GM19395 (cell line): ENCODE measurements at regions not wholly inside any gene's neighbourhood (a gene's known extent, or its start where the extent isn't known, plus 50 kb on each side); places are given as distances from the start of the nearest gene placed in this dataset.
"Not testable (repeated sequence)": the region's sequence is repeated elsewhere in the genome, so short reads cannot be mapped to it uniquely, and the experiment has no call there.

Experiments
- ATAC-seq: cut with Tn5 transposase; IDR thresholded peaks from one replicate; pipeline ENCODE4 v1.9.1; 2021; ENCODE audit warnings: mild to moderate bottlenecking, moderate library complexity; ENCODE audit not compliant: unreplicated experiment

GRCh38 chr3:106908181-106908938 is 468.9 kb upstream of the CCDC54 start:
- ATAC-seq: no peak

DNA sequence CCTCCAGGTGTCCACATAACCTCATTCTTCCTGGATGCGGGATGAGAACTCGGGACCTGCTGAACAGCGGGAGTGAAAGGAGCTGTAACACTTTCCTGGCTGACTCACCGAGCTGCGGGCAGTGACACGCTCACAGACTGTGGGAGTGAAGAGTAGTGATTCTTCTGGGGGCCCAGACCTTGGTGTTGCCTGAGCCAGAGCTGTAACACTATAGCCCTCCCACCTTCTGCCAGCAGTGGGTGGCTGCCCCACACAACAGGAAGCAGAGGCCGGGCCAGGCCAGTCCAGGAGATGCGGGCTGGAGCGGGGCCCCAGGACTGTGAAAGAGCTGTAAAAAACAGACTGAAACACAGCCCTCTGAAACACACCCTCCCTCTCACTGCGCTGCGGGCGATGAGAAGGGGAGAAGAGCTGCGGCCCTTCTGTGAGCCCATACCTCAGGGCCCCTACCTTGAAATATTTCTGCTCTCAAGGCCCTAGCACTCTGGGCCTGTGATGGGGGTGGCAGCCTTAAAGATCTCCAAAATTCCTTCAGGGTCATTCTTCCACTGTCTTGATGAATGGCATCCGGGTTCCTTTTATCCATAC is 464.0 kb upstream of the CCDC54 start:
- ATAC-seq: no peak

GRCh38 chr3:106913966-106914365 is 463.3 kb upstream of the CCDC54 start:
- no peak for ATAC-seq

DNA sequence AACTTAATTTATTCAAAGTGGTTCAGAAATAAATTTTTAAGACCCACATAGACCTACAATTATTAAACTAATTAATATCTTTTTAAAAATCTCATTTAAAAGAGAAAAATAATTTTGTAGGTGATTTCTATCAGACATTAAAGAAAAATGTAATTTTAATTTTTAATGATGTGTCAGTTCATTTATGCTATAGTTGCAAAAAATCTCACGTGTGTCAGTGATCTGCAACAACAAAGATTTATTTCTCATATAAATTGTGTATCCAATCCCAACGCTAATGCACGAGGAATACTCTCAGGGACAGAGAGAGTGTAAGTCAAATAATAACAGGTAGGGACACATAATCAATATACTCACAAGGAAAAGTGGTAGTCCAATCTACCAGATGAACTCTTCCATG is 456.6 kb upstream of the CCDC54 start:
- no peak for ATAC-seq

DNA sequence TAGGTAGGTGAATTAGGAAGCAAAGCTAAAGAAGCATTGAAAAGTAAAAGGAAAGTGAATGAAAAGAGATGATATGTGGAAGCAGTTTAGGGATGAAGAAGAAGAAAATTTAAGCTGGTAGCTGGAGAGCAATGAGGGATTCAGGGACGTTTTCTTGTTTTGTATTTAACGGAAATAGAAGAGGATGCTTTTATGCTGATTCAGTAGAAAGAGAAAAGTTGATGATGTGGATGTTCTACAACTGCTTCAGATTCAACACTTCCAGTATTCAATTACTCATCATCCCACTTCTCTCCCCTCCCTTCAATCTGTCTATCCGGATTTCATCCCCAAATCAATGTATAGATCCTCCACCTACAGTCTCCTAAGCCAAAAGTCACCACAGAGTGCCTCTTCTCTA is 448.2 kb upstream of the CCDC54 start:
- no peak for ATAC-seq

DNA sequence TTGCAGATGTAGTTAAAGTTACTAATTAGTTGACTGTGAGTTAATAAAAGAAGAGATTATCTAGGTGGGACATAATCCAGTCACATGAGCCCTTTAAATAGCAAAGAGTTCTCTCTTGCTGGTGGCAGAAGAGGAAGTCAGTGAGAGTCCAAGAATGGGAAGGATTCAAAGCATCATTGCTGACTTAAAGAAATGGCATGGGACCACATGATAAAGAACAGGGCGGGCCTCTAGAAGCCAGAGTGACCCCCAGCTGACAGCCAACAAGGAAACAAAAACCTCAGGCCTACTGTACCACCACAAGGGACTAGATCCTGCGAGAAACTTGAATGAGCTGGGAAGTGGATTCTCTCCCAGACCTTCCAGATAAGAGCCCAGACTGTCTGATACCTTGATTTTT is 447.2 kb upstream of the CCDC54 start:
- ATAC-seq: no peak

DNA sequence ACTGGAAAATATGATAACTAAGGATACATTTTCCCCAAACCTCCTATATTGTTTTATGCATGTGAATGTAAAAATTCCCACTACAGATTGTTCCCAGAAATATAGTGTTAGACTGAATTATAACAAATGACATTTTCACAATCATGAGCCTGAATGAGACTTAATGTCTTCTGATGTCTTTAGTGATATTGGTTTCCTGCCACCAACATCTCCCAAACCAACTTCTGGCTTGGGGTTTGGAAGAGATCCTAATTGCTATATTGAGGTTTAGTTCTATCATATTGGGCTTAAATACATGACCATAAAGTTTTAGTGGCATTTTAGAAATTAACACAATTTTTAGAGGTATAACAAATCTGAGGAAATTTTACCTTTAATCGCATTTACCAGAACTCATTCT is 445.3 kb upstream of the CCDC54 start:
- ATAC-seq: no peak

GRCh38 chr3:106936337-106936736 is 440.9 kb upstream of the CCDC54 start:
- ATAC-seq: no peak

DNA sequence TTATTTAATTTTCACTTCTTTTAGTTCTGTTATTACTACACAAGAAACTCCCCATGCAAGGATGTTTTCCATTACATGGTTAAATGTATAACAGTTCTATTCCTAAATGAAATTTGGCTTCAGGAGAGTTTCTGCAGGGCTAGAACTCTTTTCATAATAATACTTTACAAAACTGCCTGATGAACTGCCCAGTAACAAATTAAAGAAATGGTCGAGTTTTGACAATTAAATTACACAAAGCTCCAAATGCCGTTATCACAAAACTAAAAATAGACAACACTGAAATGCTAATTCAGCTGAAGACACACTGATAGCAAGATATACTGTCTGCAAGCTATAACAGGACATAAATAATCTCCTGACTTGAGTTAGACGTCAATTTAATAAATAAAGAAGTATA is 435.2 kb upstream of the CCDC54 start:
- no peak for ATAC-seq

DNA sequence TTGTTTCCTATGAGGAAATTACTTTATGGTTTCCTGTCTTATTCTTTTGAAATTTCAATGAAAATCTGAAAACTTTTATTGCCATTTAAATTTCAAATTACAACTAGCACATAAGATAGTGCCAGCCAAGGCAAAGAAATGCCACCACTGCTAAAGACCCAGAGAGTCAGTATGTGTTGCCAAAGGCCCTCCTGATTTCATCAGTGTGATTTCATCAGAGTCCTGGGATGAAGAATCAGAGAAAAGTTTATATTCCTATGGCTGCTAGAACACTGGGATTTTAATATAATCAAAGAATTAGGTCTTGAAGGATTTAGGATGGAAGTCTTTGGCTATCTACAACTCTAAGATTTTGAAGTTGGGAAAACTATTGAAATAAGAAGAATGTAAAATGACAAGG is 434.2 kb upstream of the CCDC54 start:
- ATAC-seq: no peak

DNA sequence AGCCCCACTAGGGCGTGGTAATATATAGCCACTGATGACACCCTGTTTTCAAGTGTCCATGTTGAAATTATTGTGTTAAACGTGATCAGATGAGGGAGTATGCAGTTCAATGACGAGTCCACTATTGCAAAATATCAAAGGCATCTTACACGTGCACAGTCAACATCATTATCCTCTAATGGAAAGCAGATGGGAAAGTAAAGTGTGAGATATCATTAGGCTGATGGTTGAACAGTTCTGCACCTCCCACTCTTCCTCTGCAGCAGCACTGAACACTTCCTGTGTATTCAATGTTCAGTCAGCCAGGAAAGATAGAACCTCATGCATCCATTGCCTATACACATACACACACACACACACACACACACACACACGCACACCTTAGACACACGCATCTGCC is 431.8 kb upstream of the CCDC54 start:
- no peak for ATAC-seq

GRCh38 chr3:106946866-106947265 is 430.4 kb upstream of the CCDC54 start:
- no peak for ATAC-seq

- no peak for ATAC-seq
These were observed 420.2 kb upstream of the CCDC54 start for GRCh38 chr3:106957029-106957428.

DNA sequence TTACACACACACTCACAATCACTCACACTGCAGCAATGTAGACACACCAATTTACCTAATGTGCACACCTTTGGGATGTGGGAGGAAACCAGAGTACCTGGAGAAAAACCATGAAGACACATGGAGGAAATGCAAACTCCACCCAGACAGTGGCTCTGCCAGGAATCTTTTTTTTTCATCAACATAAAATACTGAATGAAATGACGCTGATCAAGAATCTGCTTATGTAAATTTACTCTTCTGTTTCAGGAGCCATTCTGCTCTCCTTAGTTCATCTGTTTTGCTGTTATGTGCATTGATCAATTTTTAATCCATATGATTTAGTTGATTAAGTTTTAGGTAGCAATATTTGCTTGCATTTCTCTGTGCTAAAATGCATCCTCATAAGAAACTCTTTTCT is 414.2 kb upstream of the CCDC54 start:
- no peak for ATAC-seq

- no peak for ATAC-seq
These were observed 413.8 kb upstream of the CCDC54 start for GRCh38 chr3:106963442-106963841.

- no peak for ATAC-seq
These were observed 411.9 kb upstream of the CCDC54 start for GRCh38 chr3:106965307-106965706.

DNA sequence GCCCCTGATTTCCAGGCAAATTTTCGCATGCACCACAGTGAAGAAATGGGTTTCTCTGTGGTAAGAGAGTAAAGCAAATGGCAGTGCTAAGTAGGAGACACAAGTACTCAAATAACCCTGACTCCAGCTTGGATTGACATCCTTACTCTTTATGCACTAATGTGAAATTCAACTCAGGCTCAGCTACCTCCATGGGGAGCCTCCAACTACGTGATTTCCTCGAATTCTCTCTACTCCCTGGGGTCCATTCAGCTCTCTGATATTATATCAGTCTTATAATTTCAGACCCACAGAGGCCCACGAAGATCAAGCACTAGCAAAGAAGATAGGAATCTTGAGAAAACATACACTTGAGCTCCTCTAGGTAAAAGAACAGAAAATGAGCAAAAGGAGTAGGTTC is 407.6 kb upstream of the CCDC54 start:
- ATAC-seq: no peak

- no peak for ATAC-seq
These were observed 395.8 kb upstream of the CCDC54 start for GRCh38 chr3:106981392-106981791.

GRCh38 chr3:106985721-106986120 is 391.5 kb upstream of the CCDC54 start:
- ATAC-seq: no peak

- peak; percentile 82 for ATAC-seq
These were observed 378.2 kb upstream of the CCDC54 start for GRCh38 chr3:106998841-106999682.

DNA sequence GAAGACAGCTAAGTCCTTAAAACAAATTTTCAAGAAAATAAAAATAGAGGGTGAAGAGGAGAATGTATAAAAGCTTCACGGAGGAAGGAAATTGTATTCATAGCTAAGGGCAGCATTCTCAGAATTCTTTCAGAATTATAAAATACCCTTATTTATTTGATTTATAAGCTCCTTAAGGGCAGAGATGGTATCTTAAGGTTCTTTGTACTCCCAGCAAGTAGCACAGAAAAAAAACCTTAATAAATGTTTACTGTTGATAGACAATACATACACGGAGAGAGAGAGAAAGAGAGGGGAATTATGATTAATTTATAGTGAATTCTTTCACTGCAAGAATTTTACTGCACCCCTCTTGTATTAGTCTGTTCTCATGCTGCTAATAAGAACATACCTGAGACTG is 375.6 kb upstream of the CCDC54 start:
- no peak for ATAC-seq

DNA sequence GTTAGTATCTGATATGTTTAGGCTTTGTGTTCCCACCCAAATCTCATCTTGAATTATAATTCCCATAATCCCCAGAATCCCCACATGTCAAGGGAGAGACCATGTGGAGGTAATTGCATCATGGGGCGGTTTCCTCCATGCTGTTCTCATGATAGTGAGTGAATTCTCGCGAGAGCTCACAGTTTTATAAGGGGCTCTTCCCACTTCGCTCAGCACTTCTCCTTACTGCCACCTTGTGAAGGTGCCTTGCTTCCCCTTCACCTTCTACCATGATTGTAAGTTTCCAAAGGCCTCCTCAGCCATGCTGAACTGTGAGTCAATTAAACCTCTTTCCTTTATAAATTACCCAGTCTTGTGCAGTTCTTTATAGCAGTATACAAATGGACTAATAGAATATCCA is 371.9 kb upstream of the CCDC54 start:
- not testable (repeated sequence) for ATAC-seq
